Stimulated activated CD4-positive, alpha-beta T cell treated with anti-CD3 and anti-CD28 coated beads, Interleukin-2, amount 100 ng/mL, for 4 hours (primary cell): ENCODE measurements at regions not wholly inside any gene's neighbourhood (a gene's known extent, or its start where the extent isn't known, plus 50 kb on each side); places are given as distances from the start of the nearest gene placed in this dataset.
"Not testable (repeated sequence)": the region's sequence is repeated elsewhere in the genome, so short reads cannot be mapped to it uniquely, and the experiment has no call there.

Source experiments
- DNase-seq: peaks from one replicate; pipeline ENCODE4 v3.0.0-alpha.2; 2020; ENCODE audit warnings: low read depth

- DNase-seq, result no peak
These were observed 496.1 kb upstream of the CCDC54 start for GRCh38 chr3:106881186-106881585.

- DNase-seq, result no peak
These were observed 494.9 kb upstream of the CCDC54 start for GRCh38 chr3:106882297-106882696.

GRCh38 chr3:106906074-106906473 is 471.2 kb upstream of the CCDC54 start:
- no peak for DNase-seq

GRCh38 chr3:106908181-106908938 is 468.9 kb upstream of the CCDC54 start:
- no peak for DNase-seq

GRCh38 chr3:106913111-106913698 is 464.0 kb upstream of the CCDC54 start:
- DNase-seq, result no peak

GRCh38 chr3:106913966-106914365 is 463.3 kb upstream of the CCDC54 start:
- no peak for DNase-seq

GRCh38 chr3:106920609-106921008 is 456.6 kb upstream of the CCDC54 start:
- DNase-seq, result no peak

GRCh38 chr3:106929081-106929480 is 448.2 kb upstream of the CCDC54 start:
- no peak for DNase-seq

- no peak for DNase-seq
These were observed 447.2 kb upstream of the CCDC54 start for GRCh38 chr3:106930086-106930485.

GRCh38 chr3:106931904-106932303 is 445.3 kb upstream of the CCDC54 start:
- DNase-seq, result no peak

GRCh38 chr3:106936337-106936736 is 440.9 kb upstream of the CCDC54 start:
- DNase-seq, result no peak

GRCh38 chr3:106942051-106942450 is 435.2 kb upstream of the CCDC54 start:
- no peak for DNase-seq

- DNase-seq, result no peak
These were observed 434.2 kb upstream of the CCDC54 start for GRCh38 chr3:106943071-106943470.

GRCh38 chr3:106945435-106945834 is 431.8 kb upstream of the CCDC54 start:
- DNase-seq, result no peak

- DNase-seq, result no peak
These were observed 430.4 kb upstream of the CCDC54 start for GRCh38 chr3:106946866-106947265.

GRCh38 chr3:106957029-106957428 is 420.2 kb upstream of the CCDC54 start:
- no peak for DNase-seq

GRCh38 chr3:106962993-106963392 is 414.2 kb upstream of the CCDC54 start:
- no peak for DNase-seq

GRCh38 chr3:106963442-106963841 is 413.8 kb upstream of the CCDC54 start:
- DNase-seq, result no peak

GRCh38 chr3:106965307-106965706 is 411.9 kb upstream of the CCDC54 start:
- no peak for DNase-seq

GRCh38 chr3:106969596-106969995 is 407.6 kb upstream of the CCDC54 start:
- no peak for DNase-seq

- DNase-seq, result no peak
These were observed 395.8 kb upstream of the CCDC54 start for GRCh38 chr3:106981392-106981791.

GRCh38 chr3:106985721-106986120 is 391.5 kb upstream of the CCDC54 start:
- DNase-seq, result no peak

GRCh38 chr3:106998841-106999682 is 378.2 kb upstream of the CCDC54 start:
- DNase-seq, result not testable (repeated sequence)
